Body of pancreas (tissue), 4 donors: ENCODE measurements at regions not wholly inside any gene's neighbourhood (a gene's known extent, or its start where the extent isn't known, plus 50 kb on each side); places are given as distances from the start of the nearest gene placed in this dataset.

Source experiments
- CTCF ChIP-seq, 7 experiments: fragments of 450-650 bp in 4 of 7; fragments of 200-600 bp in 3 of 7; sonication (generic) in 3 of 7; IDR thresholded peaks; one replicate each; pipeline ENCODE4 v1.5.1; 2016 to 2019; ENCODE audit warnings: antibody characterized with exemption in 7 of 7
- POLR2A ChIP-seq, 3 donors: fragments of 450-650 bp; IDR thresholded peaks; one replicate each; pipeline ENCODE4 v1.6.1; 2016; ENCODE audit warnings: antibody characterized with exemption in 3 of 3, mild to moderate bottlenecking in 2 of 3

GRCh38 chr3:150242220-150242936 lies 165.7 kb upstream of the TSC22D2 start:
- TF ChIP-seq POLR2A (IDR thresholded peaks at IDR 0.05) = no peak
- TF ChIP-seq CTCF (IDR thresholded peaks at IDR 0.05) = no peak
